Activated CD8-positive, alpha-beta memory T cell treated with anti-CD3 and anti-CD28 coated beads, Interleukin-2, amount 10 ng/mL, durations not matched to agents 7 days and 5 days (primary cell): ENCODE measurements at regions not wholly inside any gene's neighbourhood (a gene's known extent, or its start where the extent isn't known, plus 50 kb on each side); places are given as distances from the start of the nearest gene placed in this dataset.
"Not testable (repeated sequence)": the region's sequence is repeated elsewhere in the genome, so short reads cannot be mapped to it uniquely, and the experiment has no call there.

Experiments used
- ATAC-seq: fragments of 150-1000 bp; cut with Tn5 transposase; one replicate; pipeline ENCODE4 v1.10.0; 2021; ENCODE audit warnings: moderate library complexity
- CTCF ChIA-PET: fragments of 350-600 bp; sonication (Branson Sonifier 250); formaldehyde crosslinking; loops from one replicate; lab custom pipeline; 2021; ENCODE audit warnings: antibody characterized with exemption; lab: Charles Lee
- DNase-seq: peaks from one replicate; pipeline ENCODE4 v3.0.0-alpha.2; 2020
- H3K27ac Mint-ChIP-seq: one replicate; pipeline ENCODE4 v1.8.0; 2021; ENCODE audit warnings: mild to moderate bottlenecking, mixed read lengths
- H3K27me3 Mint-ChIP-seq: one replicate; pipeline ENCODE4 v1.8.0; 2021; ENCODE audit warnings: mixed read lengths
- H3K36me3 Mint-ChIP-seq: one replicate; pipeline ENCODE4 v1.8.0; 2021; ENCODE audit warnings: mild to moderate bottlenecking, mixed read lengths
- H3K4me1 Mint-ChIP-seq: one replicate; pipeline ENCODE4 v1.8.0; 2021; ENCODE audit warnings: mixed read lengths
- H3K4me3 Mint-ChIP-seq: one replicate; pipeline ENCODE4 v1.8.0; 2021; ENCODE audit warnings: mild to moderate bottlenecking, moderate library complexity, mixed read lengths
- H3K9me3 Mint-ChIP-seq: one replicate; pipeline ENCODE4 v1.8.0; 2022; ENCODE audit warnings: low read depth, mixed read lengths

GRCh38 chr6:170062209-170062914 lies 228.5 kb downstream of the DLL1 start:
- no peak overlapping the region for H3K27ac Mint-ChIP-seq
- H3K4me1 Mint-ChIP-seq = no peaks in the 10 kb centered on the region
- no peak overlapping the region for H3K4me3 Mint-ChIP-seq
- H3K27me3 Mint-ChIP-seq = peaks cover 4% of the 10 kb centered on the region
- no peaks in the 10 kb centered on the region for H3K9me3 Mint-ChIP-seq
- no peaks in the 10 kb centered on the region for H3K36me3 Mint-ChIP-seq
- no peak for DNase-seq
- ATAC-seq = no peak
- CTCF ChIA-PET = no interaction called here

- H3K27ac Mint-ChIP-seq = no peak overlapping the region
- H3K4me3 Mint-ChIP-seq = no peak overlapping the region
- H3K36me3 Mint-ChIP-seq = no peaks in the 10 kb centered on the region
- peaks cover 4% of the 10 kb centered on the region for H3K27me3 Mint-ChIP-seq
- CTCF ChIA-PET = no interaction called here
- ATAC-seq = no peak
- no peaks in the 10 kb centered on the region for H3K9me3 Mint-ChIP-seq
- no peaks in the 10 kb centered on the region for H3K4me1 Mint-ChIP-seq
- DNase-seq = no peak
Observed at GRCh38 chr6:170058878-170059485, 231.9 kb downstream of the DLL1 start.

- DNase-seq (no peak), ATAC-seq (no peak)
- H3K4me3 Mint-ChIP-seq = no peak overlapping the region
- H3K27me3 Mint-ChIP-seq = peaks cover 4% of the 10 kb centered on the region
- CTCF ChIA-PET = no interaction called here
- H3K36me3 Mint-ChIP-seq = no peaks in the 10 kb centered on the region
- H3K9me3 Mint-ChIP-seq = no peaks in the 10 kb centered on the region
- no peaks in the 10 kb centered on the region for H3K4me1 Mint-ChIP-seq
- no peak overlapping the region for H3K27ac Mint-ChIP-seq
Observed at GRCh38 chr6:170057961-170058877, 232.7 kb downstream of the DLL1 start.

GRCh38 chr6:170057034-170057734 lies 233.7 kb downstream of the DLL1 start:
- Mint-ChIP-seq H3K9me3 (no peaks in the 10 kb centered on the region), H3K4me1 (no peaks in the 10 kb centered on the region), H3K27ac (no peak overlapping the region), H3K36me3 (no peaks in the 10 kb centered on the region), H3K27me3 (peaks cover 4% of the 10 kb centered on the region), H3K4me3 (no peak overlapping the region)
- DNase-seq (no peak), ATAC-seq (no peak)
- CTCF ChIA-PET = no interaction called here

GRCh38 chr6:170056278-170056711 lies 234.6 kb downstream of the DLL1 start:
- no peaks in the 10 kb centered on the region for H3K9me3 Mint-ChIP-seq
- H3K36me3 Mint-ChIP-seq = no peaks in the 10 kb centered on the region
- ATAC-seq (no peak), DNase-seq (no peak)
- H3K27ac Mint-ChIP-seq = no peak overlapping the region
- H3K4me1 Mint-ChIP-seq = no peaks in the 10 kb centered on the region
- CTCF ChIA-PET = no interaction called here
- peaks cover 4% of the 10 kb centered on the region for H3K27me3 Mint-ChIP-seq
- H3K4me3 Mint-ChIP-seq = no peak overlapping the region

- H3K27ac Mint-ChIP-seq, ATAC-seq, DNase-seq, H3K36me3 Mint-ChIP-seq, H3K9me3 Mint-ChIP-seq, H3K27me3 Mint-ChIP-seq, H3K4me1 Mint-ChIP-seq, H3K4me3 Mint-ChIP-seq, CTCF ChIA-PET: not testable (repeated sequence)
Observed at GRCh38 chr6:170055797-170056196, 235.1 kb downstream of the DLL1 start.

GRCh38 chr6:170053966-170054661 lies 236.8 kb downstream of the DLL1 start:
- Mint-ChIP-seq H3K36me3 (no peaks in the 10 kb centered on the region), H3K27ac (no peak overlapping the region), H3K9me3 (no peaks in the 10 kb centered on the region), H3K4me3 (no peak overlapping the region), H3K27me3 (no peaks in the 10 kb centered on the region), H3K4me1 (peaks cover under 1% of the 10 kb centered on the region)
- ATAC-seq (no peak), DNase-seq (no peak)
- CTCF ChIA-PET = no interaction called here

GRCh38 chr6:170052991-170053821 lies 237.7 kb downstream of the DLL1 start:
- Mint-ChIP-seq H3K4me1 (peaks cover 4% of the 10 kb centered on the region), H3K4me3 (no peak overlapping the region), H3K27ac (no peak overlapping the region), H3K36me3 (no peaks in the 10 kb centered on the region), H3K9me3 (no peaks in the 10 kb centered on the region), H3K27me3 (peaks cover 3% of the 10 kb centered on the region)
- CTCF ChIA-PET = no interaction called here
- DNase-seq (no peak), ATAC-seq (no peak)

GRCh38 chr6:170051229-170052172 lies 239.4 kb downstream of the DLL1 start:
- DNase-seq (no peak), ATAC-seq (no peak)
- CTCF ChIA-PET = no interaction called here
- no peak overlapping the region for H3K27ac Mint-ChIP-seq
- peaks cover 15% of the 10 kb centered on the region for H3K27me3 Mint-ChIP-seq
- no peak overlapping the region for H3K4me3 Mint-ChIP-seq
- no peaks in the 10 kb centered on the region for H3K36me3 Mint-ChIP-seq
- no peaks in the 10 kb centered on the region for H3K9me3 Mint-ChIP-seq
- H3K4me1 Mint-ChIP-seq = peaks cover 4% of the 10 kb centered on the region

- peaks cover 4% of the 10 kb centered on the region for H3K4me1 Mint-ChIP-seq
- no peak for ATAC-seq
- H3K36me3 Mint-ChIP-seq = no peaks in the 10 kb centered on the region
- CTCF ChIA-PET = no interaction called here
- peaks cover 17% of the 10 kb centered on the region for H3K27me3 Mint-ChIP-seq
- H3K9me3 Mint-ChIP-seq = no peaks in the 10 kb centered on the region
- DNase-seq = no peak
- H3K4me3 Mint-ChIP-seq = no peak overlapping the region
- no peak overlapping the region for H3K27ac Mint-ChIP-seq
Observed at GRCh38 chr6:170050591-170051041, 240.3 kb downstream of the DLL1 start.
